ENCODE measurements at regions not wholly inside any gene's neighbourhood (a gene's known extent, or its start where the extent isn't known, plus 50 kb on each side); places are given as distances from the start of the nearest gene placed in this dataset.

DNA sequence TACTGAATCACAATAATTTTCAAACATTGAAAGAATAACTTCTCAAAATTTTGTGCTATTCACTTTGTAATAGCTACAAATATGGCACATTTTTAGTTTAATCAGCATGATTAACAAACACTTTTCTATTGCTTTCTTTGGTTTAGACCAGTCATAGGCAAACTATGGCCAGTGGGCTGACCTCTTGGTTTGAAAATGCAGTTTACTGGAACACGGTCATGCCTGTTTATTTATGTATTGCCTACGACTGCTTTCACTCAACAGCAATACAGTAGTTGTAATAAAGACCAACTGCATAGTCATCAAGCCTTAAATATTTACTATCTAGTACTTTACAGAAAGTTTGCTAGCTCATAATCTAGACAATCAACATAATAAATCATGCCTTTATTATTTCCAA lies 810.8 kb downstream of the TLE1 start:
- TF ChIP-seq, protein P1, sequence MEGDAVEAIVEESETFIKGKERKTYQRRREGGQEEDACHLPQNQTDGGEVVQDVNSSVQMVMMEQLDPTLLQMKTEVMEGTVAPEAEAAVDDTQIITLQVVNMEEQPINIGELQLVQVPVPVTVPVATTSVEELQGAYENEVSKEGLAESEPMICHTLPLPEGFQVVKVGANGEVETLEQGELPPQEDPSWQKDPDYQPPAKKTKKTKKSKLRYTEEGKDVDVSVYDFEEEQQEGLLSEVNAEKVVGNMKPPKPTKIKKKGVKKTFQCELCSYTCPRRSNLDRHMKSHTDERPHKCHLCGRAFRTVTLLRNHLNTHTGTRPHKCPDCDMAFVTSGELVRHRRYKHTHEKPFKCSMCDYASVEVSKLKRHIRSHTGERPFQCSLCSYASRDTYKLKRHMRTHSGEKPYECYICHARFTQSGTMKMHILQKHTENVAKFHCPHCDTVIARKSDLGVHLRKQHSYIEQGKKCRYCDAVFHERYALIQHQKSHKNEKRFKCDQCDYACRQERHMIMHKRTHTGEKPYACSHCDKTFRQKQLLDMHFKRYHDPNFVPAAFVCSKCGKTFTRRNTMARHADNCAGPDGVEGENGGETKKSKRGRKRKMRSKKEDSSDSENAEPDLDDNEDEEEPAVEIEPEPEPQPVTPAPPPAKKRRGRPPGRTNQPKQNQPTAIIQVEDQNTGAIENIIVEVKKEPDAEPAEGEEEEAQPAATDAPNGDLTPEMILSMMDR (optimal IDR thresholded peaks at IDR 0.05 in 1 of 3, IDR thresholded peaks at IDR 0.05 in 1 of 3, conservative IDR thresholded peaks at IDR 0.05 in 1 of 3; ENCODE audit: extremely low read depth in 1 of 3, insufficient read depth in 2 of 3, low read length in 3 of 3): no peak
- TF ChIP-seq EZH2 (IDR thresholded peaks at IDR 0.05; ENCODE audit: low read length): no peak
